HG02759 (cell line): ENCODE measurements at regions not wholly inside any gene's neighbourhood (a gene's known extent, or its start where the extent isn't known, plus 50 kb on each side); places are given as distances from the start of the nearest gene placed in this dataset.

ENCODE experiments used
- ATAC-seq: cut with Tn5 transposase; IDR thresholded peaks from one replicate; pipeline ENCODE4 v1.9.1; 2021; ENCODE audit warnings: mild to moderate bottlenecking, moderate library complexity; ENCODE audit not compliant: unreplicated experiment

GRCh38 chr13:50344717-50345116 is 329.5 kb downstream of the KCNRG start:
- ATAC-seq: no peak

- no peak for ATAC-seq
Observed at GRCh38 chr13:50345804-50346203, 330.6 kb downstream of the KCNRG start.

GRCh38 chr13:50348371-50348770 is 333.1 kb downstream of the KCNRG start:
- ATAC-seq: no peak

GRCh38 chr13:50352720-50353480 is 337.7 kb downstream of the KCNRG start:
- no peak for ATAC-seq

- ATAC-seq: no peak
Observed at GRCh38 chr13:50353651-50354415, 338.6 kb downstream of the KCNRG start.

GRCh38 chr13:50355797-50356196 is 340.6 kb downstream of the KCNRG start:
- ATAC-seq: peak; percentile 64

- ATAC-seq: no peak
Observed at GRCh38 chr13:50357136-50357535, 341.9 kb downstream of the KCNRG start.

- ATAC-seq: no peak
Observed at GRCh38 chr13:50357586-50358118, 342.4 kb downstream of the KCNRG start.

- ATAC-seq: no peak
Observed at GRCh38 chr13:50358231-50359040, 343.2 kb downstream of the KCNRG start.

GRCh38 chr13:50359041-50359367 is 343.8 kb downstream of the KCNRG start:
- ATAC-seq: no peak

- no peak for ATAC-seq
Observed at GRCh38 chr13:50359779-50360178, 344.5 kb downstream of the KCNRG start.

GRCh38 chr13:50360637-50361036 is 345.4 kb downstream of the KCNRG start:
- no peak for ATAC-seq

- ATAC-seq: no peak
Observed at GRCh38 chr13:50361282-50361681, 346.0 kb downstream of the KCNRG start.

- ATAC-seq: peak; percentile 74
Observed at GRCh38 chr13:50365408-50366391, 350.5 kb downstream of the KCNRG start.

GRCh38 chr13:50366488-50367174 is 351.4 kb downstream of the KCNRG start:
- peak; percentile 57 for ATAC-seq

- no peak for ATAC-seq
Observed at GRCh38 chr13:50369646-50370045, 354.4 kb downstream of the KCNRG start.

GRCh38 chr13:50370303-50370950 is 355.2 kb downstream of the KCNRG start:
- ATAC-seq: peak; percentile 49

- no peak for ATAC-seq
Observed at GRCh38 chr13:50374517-50374916, 359.3 kb downstream of the KCNRG start.

GRCh38 chr13:50375792-50376191 is 360.5 kb downstream of the KCNRG start:
- ATAC-seq: no peak
